GM12878 (cell line): ENCODE measurements at regions not wholly inside any gene's neighbourhood (a gene's known extent, or its start where the extent isn't known, plus 50 kb on each side); places are given as distances from the start of the nearest gene placed in this dataset.

Experiments used
- CTCF ChIP-seq, 3 experiments: IDR thresholded peaks in 2 of 3; conservative IDR thresholded peaks in 1 of 3; 2 replicates each; pipeline ENCODE4 v1.5.1; 2011; ENCODE audit warnings: low read depth in 3 of 3, low read length in 3 of 3, mild to moderate bottlenecking in 3 of 3, control low read depth in 2 of 3, moderate library complexity in 2 of 3, inconsistent platforms in 1 of 3, mixed read lengths in 1 of 3; ENCODE audit not compliant: control insufficient read depth in 2 of 3, insufficient read depth in 1 of 3; ENCODE audit errors: extremely low read depth in 1 of 3
- E2F4 ChIP-seq: IDR thresholded peaks from 2 replicates; pipeline ENCODE4 v1.6.1; 2012; ENCODE audit warnings: low read depth, low read length, improper control_type of control experiment
- HDGF ChIP-seq: fragments of 450-650 bp; IDR thresholded peaks from 2 replicates; pipeline ENCODE4 v1.6.1; 2016; ENCODE audit warnings: antibody characterized with exemption
- MAX ChIP-seq: IDR thresholded peaks from 2 replicates; pipeline ENCODE4 v1.6.1; 2012; ENCODE audit warnings: low read depth, low read length, improper control_type of control experiment
- SP1 ChIP-seq: IDR thresholded peaks from one replicate; pipeline ENCODE4 v1.6.1; 2011; ENCODE audit warnings: low read depth, low read length

- TF ChIP-seq CTCF (IDR thresholded peaks at IDR 0.05 in 2 of 3, conservative IDR thresholded peaks at IDR 0.05 in 1 of 3; ENCODE audit: control insufficient read depth in 2 of 3, extremely low read depth in 1 of 3, insufficient read depth in 1 of 3, low read depth in 3 of 3, low read length in 3 of 3) (no peak), E2F4 (no peak), MAX (no peak), HDGF (no peak), SP1 (no peak)
Measured at GRCh38 chr2:38145236-38145635, 69.3 kb upstream of the CYP1B1 start.
